HEK293T (cell line): ENCODE measurements at regions not wholly inside any gene's neighbourhood (a gene's known extent, or its start where the extent isn't known, plus 50 kb on each side); places are given as distances from the start of the nearest gene placed in this dataset.

Experiments used
- CTCF ChIA-PET: fragments of 350-600 bp; formaldehyde crosslinking; extraction: SDS; loops from one replicate; lab custom pipeline; 2021; ENCODE audit warnings: antibody characterized with exemption, inconsistent platforms; lab: Yijun Ruan, JAX
- POLR2A ChIA-PET: fragments of 350-600 bp; formaldehyde crosslinking; extraction: SDS; loops from one replicate; lab custom pipeline; 2020; ENCODE audit warnings: antibody characterized with exemption, inconsistent platforms; lab: Yijun Ruan, JAX
- DNase-seq: peaks from one replicate; pipeline ENCODE4 v3.0.0; 2012; ENCODE audit warnings: mixed read lengths; ENCODE audit errors: extremely low spot score
- ARNT ChIP-seq: fragments of 450-650 bp; IDR thresholded peaks from 2 replicates; pipeline ENCODE4 v1.6.1; 2017; ENCODE audit warnings: mild to moderate bottlenecking
- BHLHE40 ChIP-seq: fragments of 450-650 bp; IDR thresholded peaks from 2 replicates; pipeline ENCODE4 v1.6.1; 2016; ENCODE audit warnings: mild to moderate bottlenecking, moderate library complexity, borderline replicate concordance
- CTBP1 ChIP-seq: fragments of 450-650 bp; IDR thresholded peaks from 2 replicates; pipeline ENCODE4 v1.6.1; 2016; ENCODE audit warnings: borderline replicate concordance
- ELF4 ChIP-seq: fragments of 450-650 bp; IDR thresholded peaks from 2 replicates; pipeline ENCODE4 v1.6.1; 2017; ENCODE audit warnings: antibody characterized with exemption
- FOXA1 ChIP-seq: fragments of 450-650 bp; IDR thresholded peaks from 2 replicates; pipeline ENCODE4 v1.6.1; 2016; ENCODE audit warnings: mild to moderate bottlenecking
- FOXK2 ChIP-seq: fragments of 450-650 bp; IDR thresholded peaks from 2 replicates; pipeline ENCODE4 v1.6.1; 2016; ENCODE audit warnings: mild to moderate bottlenecking
- FOXM1 ChIP-seq: fragments of 450-650 bp; IDR thresholded peaks from 2 replicates; pipeline ENCODE4 v1.6.1; 2017; ENCODE audit warnings: mild to moderate bottlenecking, borderline replicate concordance
- HDGF ChIP-seq: fragments of 450-650 bp; IDR thresholded peaks from 2 replicates; pipeline ENCODE4 v1.6.1; 2017; ENCODE audit warnings: antibody characterized with exemption, borderline replicate concordance
- L3MBTL2 ChIP-seq: fragments of 450-650 bp; conservative IDR thresholded peaks from 2 replicates; pipeline ENCODE4 v1.6.1; 2016; ENCODE audit warnings: mild to moderate bottlenecking
- LEF1 ChIP-seq: fragments of 450-650 bp; IDR thresholded peaks from 2 replicates; pipeline ENCODE4 v1.6.1; 2017; ENCODE audit warnings: mild to moderate bottlenecking, borderline replicate concordance
- NFRKB ChIP-seq: fragments of 450-650 bp; IDR thresholded peaks from 2 replicates; pipeline ENCODE4 v1.6.1; 2016; ENCODE audit warnings: mild to moderate bottlenecking, moderate library complexity
- SP1 ChIP-seq: fragments of 450-650 bp; IDR thresholded peaks from 2 replicates; pipeline ENCODE4 v1.6.1; 2017
- SUZ12 ChIP-seq: fragments of 450-650 bp; IDR thresholded peaks from 2 replicates; pipeline ENCODE4 v1.6.1; 2016; ENCODE audit warnings: mild to moderate bottlenecking
- TARDBP ChIP-seq: fragments of 450-650 bp; IDR thresholded peaks from 2 replicates; pipeline ENCODE4 v1.6.1; 2016
- ZNF384 ChIP-seq: fragments of 450-650 bp; IDR thresholded peaks from 2 replicates; pipeline ENCODE4 v1.6.1; 2016
- TF ChIP-seq, protein P1 (sequence below): fragments of 450-650 bp; IDR thresholded peaks from 2 replicates; pipeline ENCODE4 v1.6.1; 2016

DNA sequence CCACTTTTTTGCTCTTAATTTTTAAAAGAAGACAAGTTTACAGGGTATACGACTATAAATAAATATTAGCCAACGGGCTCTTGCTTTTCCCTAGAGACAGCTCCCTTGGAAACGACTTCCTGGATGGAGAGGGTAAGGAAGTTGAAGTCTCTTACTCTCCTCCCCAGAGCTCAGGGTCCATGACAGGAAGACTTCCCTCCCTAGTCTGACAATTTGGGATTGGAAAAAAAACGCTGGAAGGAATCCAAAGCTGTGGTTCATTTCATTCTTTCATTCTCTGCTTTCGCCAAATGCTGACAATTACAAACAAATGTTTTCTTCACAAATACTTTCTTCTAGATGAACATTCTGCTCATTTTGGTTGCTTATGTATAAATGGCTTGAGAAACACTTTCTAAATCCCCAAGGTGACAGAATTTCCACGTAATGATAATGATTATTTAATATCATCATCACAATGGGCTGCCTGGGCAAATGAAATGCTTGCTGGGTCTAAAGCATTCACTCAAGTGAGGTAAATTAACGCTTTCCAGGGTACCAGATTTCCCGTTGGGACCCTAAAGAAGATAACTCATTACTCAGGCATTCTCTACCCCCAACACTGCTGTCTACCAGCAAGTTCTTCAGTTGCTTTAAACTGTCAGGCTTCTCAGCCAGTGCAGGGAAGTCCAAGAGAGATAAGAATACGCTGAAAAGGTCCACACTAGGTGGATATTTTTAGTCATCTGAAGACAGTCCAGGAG, 139.8 kb upstream of the SLC30A5 start:
- ChIA-PET POLR2A (no interaction called here), CTCF (no interaction called here)
- no peak for DNase-seq
- TF ChIP-seq SP1: no peak
- no peak for TF ChIP-seq FOXA1
- TF ChIP-seq L3MBTL2: no peak
- no peak for TF ChIP-seq LEF1
- no peak for TF ChIP-seq ARNT

DNA sequence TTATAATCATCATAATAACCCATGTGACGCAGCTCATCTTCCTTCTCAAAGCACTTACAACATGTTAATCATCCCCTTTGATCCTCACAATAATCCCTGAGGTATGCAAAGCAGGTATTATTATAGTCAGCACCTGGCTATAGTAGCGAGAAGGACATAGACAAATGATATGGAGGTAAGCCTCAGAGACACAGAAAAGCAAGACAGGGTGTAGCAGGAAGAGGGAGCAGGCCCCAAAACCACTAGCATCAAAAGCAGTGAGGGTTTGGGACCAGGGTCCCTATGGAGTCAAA, 139.2 kb upstream of the SLC30A5 start:
- ChIA-PET CTCF (no interaction called here), POLR2A (no interaction called here)
- no peak for DNase-seq
- TF ChIP-seq CTBP1 (no peak), L3MBTL2 (no peak), ZNF384 (no peak), ELF4 (no peak), FOXA1 (no peak), FOXK2 (no peak), SP1 (no peak), TARDBP (no peak), BHLHE40 (no peak)
- TF ChIP-seq, protein P1, sequence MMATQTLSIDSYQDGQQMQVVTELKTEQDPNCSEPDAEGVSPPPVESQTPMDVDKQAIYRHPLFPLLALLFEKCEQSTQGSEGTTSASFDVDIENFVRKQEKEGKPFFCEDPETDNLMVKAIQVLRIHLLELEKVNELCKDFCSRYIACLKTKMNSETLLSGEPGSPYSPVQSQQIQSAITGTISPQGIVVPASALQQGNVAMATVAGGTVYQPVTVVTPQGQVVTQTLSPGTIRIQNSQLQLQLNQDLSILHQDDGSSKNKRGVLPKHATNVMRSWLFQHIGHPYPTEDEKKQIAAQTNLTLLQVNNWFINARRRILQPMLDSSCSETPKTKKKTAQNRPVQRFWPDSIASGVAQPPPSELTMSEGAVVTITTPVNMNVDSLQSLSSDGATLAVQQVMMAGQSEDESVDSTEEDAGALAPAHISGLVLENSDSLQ: no peak

DNA sequence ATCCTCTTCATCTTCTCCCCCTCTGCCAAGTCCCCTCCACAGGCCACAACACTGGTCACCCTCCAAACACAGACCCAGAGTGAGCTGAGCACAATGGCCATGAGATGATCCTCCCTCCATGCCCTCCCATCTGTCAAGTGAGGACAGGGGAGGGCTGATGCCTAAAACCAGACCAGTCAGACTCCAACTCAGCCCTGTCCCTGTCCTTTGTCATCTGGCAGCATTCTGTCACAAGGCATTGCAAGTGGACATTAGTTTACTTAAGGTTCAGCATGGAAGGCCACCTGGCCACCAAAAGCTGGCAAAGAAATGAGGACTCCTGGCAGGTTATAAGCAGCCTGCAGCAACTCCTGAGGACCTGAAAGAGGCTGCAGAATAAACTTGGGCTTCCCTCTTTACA, 136.2 kb upstream of the SLC30A5 start:
- TF ChIP-seq TARDBP: no peak
- no peak for TF ChIP-seq SUZ12
- no peak for TF ChIP-seq ELF4
- TF ChIP-seq FOXA1: no peak
- TF ChIP-seq BHLHE40: no peak
- no peak for TF ChIP-seq NFRKB
- ChIA-PET CTCF (no interaction called here), POLR2A (no interaction called here)
- DNase-seq: no peak

DNA sequence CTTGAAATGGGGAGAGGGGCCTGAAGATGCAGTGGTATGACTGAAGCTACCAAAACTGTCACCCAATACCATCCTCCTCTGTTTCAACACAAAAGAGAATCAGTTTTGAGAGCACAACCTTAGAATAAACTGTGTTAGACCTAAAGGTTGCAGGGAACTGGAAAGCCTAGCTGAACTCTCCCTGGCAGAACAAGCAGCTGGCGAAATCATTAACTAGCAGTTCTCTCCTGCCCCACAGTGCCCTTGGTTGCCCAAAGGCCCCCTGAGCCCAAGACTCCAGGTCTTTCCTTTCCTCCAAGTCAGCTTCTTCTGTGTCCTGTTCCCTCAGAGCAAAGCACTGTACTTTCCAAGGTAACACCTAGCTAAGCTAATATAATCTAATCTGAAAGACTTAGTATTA, 135.4 kb upstream of the SLC30A5 start:
- CTCF ChIA-PET: interaction anchor here (0.5 kb wide), 1 partner anchor 71 kb away, joined by 3 read pairs; no protein-coding TSS in a partner anchor
- no peak for DNase-seq
- TF ChIP-seq FOXK2 (no peak), L3MBTL2 (no peak), SP1 (no peak), BHLHE40 (no peak), HDGF (no peak), CTBP1 (no peak), ARNT (no peak), LEF1 (no peak)
- TF ChIP-seq, protein P1: no peak
- POLR2A ChIA-PET: no interaction called here

DNA sequence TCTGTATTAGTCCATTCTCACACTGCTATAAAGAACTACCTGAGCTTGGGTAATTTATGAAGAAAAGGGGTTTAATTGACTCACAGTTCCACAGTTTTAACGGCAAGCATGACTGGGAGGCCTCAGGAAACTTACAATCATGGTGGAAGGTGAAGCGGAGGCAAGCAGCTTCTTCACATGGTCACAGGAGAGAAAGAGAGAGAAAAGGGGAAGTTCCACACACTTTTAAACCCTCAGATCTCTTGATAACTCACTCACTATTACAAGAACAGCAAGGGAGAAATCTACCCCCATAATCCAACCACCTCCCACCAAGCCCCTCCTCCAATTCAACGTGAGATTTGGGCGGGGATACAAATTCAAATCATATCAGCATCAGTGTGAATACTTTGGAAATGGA, 133.4 kb upstream of the SLC30A5 start:
- TF ChIP-seq, protein P1: no peak
- TF ChIP-seq L3MBTL2 (no peak), BHLHE40 (no peak), SP1 (no peak), LEF1 (no peak), FOXK2 (no peak), SUZ12 (no peak), ELF4 (no peak), FOXA1 (no peak), FOXM1 (no peak), HDGF (no peak), TARDBP (no peak), ARNT (no peak), CTBP1 (no peak), ZNF384 (no peak), NFRKB (no peak)
- POLR2A ChIA-PET: no interaction called here
- DNase-seq: no peak
- CTCF ChIA-PET: no interaction called here

DNA sequence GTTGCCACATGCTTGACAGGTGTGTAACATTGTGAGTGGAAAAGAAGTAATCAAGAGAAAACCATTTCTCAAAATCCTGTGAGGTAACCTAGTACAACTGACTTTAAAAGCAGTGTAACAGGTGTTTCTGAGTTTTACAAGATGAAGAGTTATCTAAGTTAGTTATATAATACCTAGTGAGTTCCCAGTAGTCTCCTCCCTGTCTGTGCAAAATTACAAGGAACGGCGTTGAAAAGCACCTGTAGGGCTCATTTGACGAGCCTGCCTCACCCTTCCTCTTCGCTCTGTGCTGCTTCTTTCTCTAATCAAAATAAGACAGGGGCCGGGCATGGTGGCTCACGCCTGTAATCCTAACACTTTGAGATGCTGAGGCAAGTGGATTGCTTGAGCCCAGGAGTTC, 132.9 kb upstream of the SLC30A5 start:
- TF ChIP-seq L3MBTL2 (no peak), ELF4 (no peak), NFRKB (no peak), ARNT (no peak), FOXK2 (no peak), TARDBP (no peak), HDGF (no peak), FOXA1 (no peak), SUZ12 (no peak), LEF1 (no peak), BHLHE40 (no peak), FOXM1 (no peak), SP1 (no peak), CTBP1 (no peak), ZNF384 (no peak)
- TF ChIP-seq, protein P1: no peak
- CTCF ChIA-PET: no interaction called here
- POLR2A ChIA-PET: no interaction called here
- no peak for DNase-seq
